Femur (tissue), 1 donor: ENCODE measurements at regions not wholly inside any gene's neighbourhood (a gene's known extent, or its start where the extent isn't known, plus 50 kb on each side); places are given as distances from the start of the nearest gene placed in this dataset.

Experiments
- DNase-seq: peaks from one replicate; pipeline ENCODE4 v3.0.0-alpha.2; 2017

- no peak for DNase-seq
These were observed 1020.6 kb downstream of the TLE4 start for GRCh38 chr9:80592413-80592812.

- no peak for DNase-seq
These were observed 1015.1 kb downstream of the TLE4 start for GRCh38 chr9:80586786-80587330.

GRCh38 chr9:80571953-80572352, 1000.2 kb downstream of the TLE4 start:
- no peak for DNase-seq

GRCh38 chr9:80569236-80569635, 997.5 kb downstream of the TLE4 start:
- no peak for DNase-seq

GRCh38 chr9:80561526-80561925, 989.8 kb downstream of the TLE4 start:
- DNase-seq, result no peak

GRCh38 chr9:80560976-80561375, 989.2 kb downstream of the TLE4 start:
- DNase-seq, result no peak

GRCh38 chr9:80557256-80557655, 985.5 kb downstream of the TLE4 start:
- no peak for DNase-seq

GRCh38 chr9:80556631-80557030, 984.9 kb downstream of the TLE4 start:
- no peak for DNase-seq

GRCh38 chr9:80555782-80556325, 984.1 kb downstream of the TLE4 start:
- DNase-seq, result no peak

- no peak for DNase-seq
These were observed 983.1 kb downstream of the TLE4 start for GRCh38 chr9:80554856-80555255.

- DNase-seq, result no peak
These were observed 982.5 kb downstream of the TLE4 start for GRCh38 chr9:80554301-80554700.

- DNase-seq, result no peak
These were observed 981.2 kb downstream of the TLE4 start for GRCh38 chr9:80552931-80553330.

- DNase-seq, result no peak
These were observed 978.4 kb downstream of the TLE4 start for GRCh38 chr9:80550181-80550580.

- no peak for DNase-seq
These were observed 975.8 kb downstream of the TLE4 start for GRCh38 chr9:80547613-80548012.

- DNase-seq, result no peak
These were observed 968.6 kb downstream of the TLE4 start for GRCh38 chr9:80540387-80540786.

GRCh38 chr9:80538976-80539375, 967.2 kb downstream of the TLE4 start:
- no peak for DNase-seq

- no peak for DNase-seq
These were observed 950.7 kb downstream of the TLE4 start for GRCh38 chr9:80522465-80522864.

GRCh38 chr9:80521151-80521550, 949.4 kb downstream of the TLE4 start:
- no peak for DNase-seq

GRCh38 chr9:80520231-80520630, 948.5 kb downstream of the TLE4 start:
- DNase-seq, result no peak

- no peak for DNase-seq
These were observed 946.7 kb downstream of the TLE4 start for GRCh38 chr9:80518441-80518840.

GRCh38 chr9:80516679-80517078, 944.9 kb downstream of the TLE4 start:
- DNase-seq, result no peak

GRCh38 chr9:80509358-80509757, 937.6 kb downstream of the TLE4 start:
- DNase-seq, result no peak

GRCh38 chr9:80507611-80508010, 935.8 kb downstream of the TLE4 start:
- no peak for DNase-seq

- no peak for DNase-seq
These were observed 933.0 kb downstream of the TLE4 start for GRCh38 chr9:80504601-80505230.
